ENCODE measurements at regions not wholly inside any gene's neighbourhood (a gene's known extent, or its start where the extent isn't known, plus 50 kb on each side); places are given as distances from the start of the nearest gene placed in this dataset.

DNA sequence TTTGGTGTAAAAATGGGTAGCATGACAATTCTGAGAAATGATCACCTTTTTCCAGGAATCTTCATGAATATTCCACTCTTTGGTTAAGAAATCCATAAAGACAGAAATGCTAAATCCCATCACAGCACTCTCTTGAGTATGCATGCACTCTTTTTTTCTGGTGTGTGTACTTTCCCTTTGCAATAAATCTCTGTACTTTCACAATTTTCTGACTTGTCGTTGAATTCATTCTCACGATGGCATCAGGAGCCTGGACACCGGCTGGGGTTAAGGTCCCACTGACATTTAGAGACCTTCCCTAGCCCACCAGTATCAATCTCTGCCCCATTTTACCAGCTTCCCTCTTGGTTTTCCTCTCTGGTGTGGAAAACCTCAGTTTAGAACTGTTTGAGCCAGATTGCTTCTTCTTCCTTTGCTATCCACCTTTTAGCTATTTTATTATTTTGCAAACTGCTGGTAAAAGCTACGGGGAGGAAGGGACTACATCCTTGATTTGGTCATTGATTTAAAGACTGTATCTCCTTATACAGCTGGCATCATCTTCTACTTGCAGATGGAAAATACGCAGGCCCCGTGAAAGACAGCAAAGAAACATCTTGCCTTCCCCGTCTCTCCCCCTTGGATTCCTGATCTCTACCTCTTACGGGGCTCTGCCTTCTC is 59.9 kb upstream of the ZFR start:
- no peak for DNase-seq (ENCODE audit: low read depth in 1 of 2, low spot score in 1 of 2)

- DNase-seq (ENCODE audit: low read depth in 1 of 2, low spot score in 1 of 2), result no peak
Measured at GRCh38 chr5:32503261-32503660, 58.7 kb upstream of the ZFR start.

GRCh38 chr5:32501071-32502002 is 56.8 kb upstream of the ZFR start:
- no peak for DNase-seq (ENCODE audit: low read depth in 1 of 2, low spot score in 1 of 2)

- no peak for DNase-seq (ENCODE audit: low read depth in 1 of 2, low spot score in 1 of 2)
Measured at GRCh38 chr5:32500181-32500580, 55.6 kb upstream of the ZFR start.

GRCh38 chr5:32499261-32499660 is 54.7 kb upstream of the ZFR start:
- no peak for DNase-seq (ENCODE audit: low read depth in 1 of 2, low spot score in 1 of 2)

DNA sequence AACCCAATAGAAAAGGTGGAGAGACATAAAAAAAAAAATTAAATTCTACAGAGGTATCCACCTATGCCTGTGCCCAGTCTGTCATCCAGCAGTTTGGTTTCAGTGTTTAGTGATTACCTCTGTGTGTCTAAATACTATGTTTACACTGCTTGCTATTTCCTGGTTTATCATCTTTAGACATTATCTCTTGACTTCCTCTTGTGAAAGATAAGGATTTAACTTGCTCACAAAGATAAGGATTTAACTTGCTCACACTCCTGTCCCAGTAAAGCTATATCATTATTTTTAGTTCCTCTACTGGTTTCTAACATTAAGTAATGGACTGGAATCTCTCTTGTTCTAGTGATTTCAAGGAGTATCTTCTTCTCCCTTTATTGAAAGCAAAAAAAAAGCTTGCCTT is 53.9 kb upstream of the ZFR start:
- DNase-seq (ENCODE audit: low read depth in 1 of 2, low spot score in 1 of 2), result no peak

- DNase-seq (ENCODE audit: low read depth in 1 of 2, low spot score in 1 of 2), result no peak
Measured at GRCh38 chr5:32496104-32496503, 51.6 kb upstream of the ZFR start.

DNA sequence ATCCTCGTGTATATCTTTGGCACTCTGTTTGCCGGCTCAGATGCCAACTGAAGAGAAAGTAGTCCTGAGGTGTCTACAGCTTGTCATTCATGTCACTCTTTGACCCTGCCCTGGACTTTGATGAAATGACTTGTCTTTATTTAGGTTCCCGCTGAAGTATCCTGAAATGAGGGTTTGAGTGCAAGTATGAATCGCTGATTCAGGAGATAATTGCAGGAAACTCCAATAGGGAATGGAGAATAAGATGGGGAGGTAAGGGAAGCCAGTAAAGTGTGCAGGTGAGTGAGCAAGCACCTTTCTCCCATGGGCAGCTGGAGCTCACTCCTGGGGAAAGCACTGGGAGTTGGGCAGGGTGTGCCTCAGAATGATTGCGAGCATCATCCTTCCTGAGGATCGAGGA is 50.3 kb upstream of the ZFR start:
- no peak for DNase-seq (ENCODE audit: low read depth in 1 of 2, low spot score in 1 of 2)

Data from stimulated activated CD4-positive, alpha-beta T cell treated with anti-CD3 and anti-CD28 coated beads, Interleukin-15, amount 100 ng/mL, for 1 hour (primary cell).